MM.1S (cell line): ENCODE measurements at regions not wholly inside any gene's neighbourhood (a gene's known extent, or its start where the extent isn't known, plus 50 kb on each side); places are given as distances from the start of the nearest gene placed in this dataset.

Experiments used
- DNase-seq: peaks from one replicate; pipeline ENCODE4 v3.0.0-alpha.2; 2015
- H2AFZ ChIP-seq: fragments of 300-600 bp; sonication (generic); 2 replicates; pipeline ENCODE4 v1.6.0; 2016; ENCODE audit warnings: antibody characterized with exemption, low read length
- H3F3A ChIP-seq: fragments of 300-600 bp; sonication (generic); 2 replicates; pipeline ENCODE4 v1.6.1; 2016; ENCODE audit warnings: mild to moderate bottlenecking, antibody characterized with exemption, low read length, moderate library complexity, mixed read lengths; ENCODE audit not compliant: insufficient read depth
- H3K27ac ChIP-seq: fragments of 300-600 bp; sonication (generic); 2 replicates; pipeline ENCODE4 v1.5.1; 2016; ENCODE audit warnings: mild to moderate bottlenecking, low read length
- H3K27me3 ChIP-seq: fragments of 300-600 bp; sonication (generic); replicated peaks from 2 replicates; pipeline ENCODE4 v1.6.0; 2016; ENCODE audit warnings: low read length; ENCODE audit not compliant: insufficient read depth
- H3K36me3 ChIP-seq: fragments of 300-600 bp; sonication (generic); replicated peaks from 2 replicates; pipeline ENCODE4 v1.6.1; 2016; ENCODE audit warnings: mild to moderate bottlenecking, low read length, mixed read lengths; ENCODE audit not compliant: insufficient read depth
- H3K4me1 ChIP-seq: fragments of 300-600 bp; sonication (generic); 2 replicates; pipeline ENCODE4 v1.6.1; 2016; ENCODE audit warnings: low read length, mixed read lengths
- H3K4me2 ChIP-seq: fragments of 300-600 bp; sonication (generic); 2 replicates; pipeline ENCODE4 v1.6.0; 2016; ENCODE audit warnings: low read depth, low read length
- H3K4me3 ChIP-seq: fragments of 300-600 bp; sonication (generic); 2 replicates; pipeline ENCODE4 v1.5.1; 2016; ENCODE audit warnings: low read length, mixed read lengths
- H3K79me2 ChIP-seq: fragments of 300-600 bp; sonication (generic); 2 replicates; pipeline ENCODE4 v1.6.1; 2016; ENCODE audit warnings: mixed run types, low read length, mixed read lengths
- H3K9ac ChIP-seq: fragments of 300-600 bp; sonication (generic); 2 replicates; pipeline ENCODE4 v1.6.1; 2016; ENCODE audit warnings: low read length, mixed read lengths
- H3K9me2 ChIP-seq: fragments of 300-600 bp; sonication (generic); replicated peaks from 2 replicates; pipeline ENCODE4 v1.6.1; 2016; ENCODE audit warnings: mild to moderate bottlenecking, low read length, mixed read lengths; ENCODE audit not compliant: insufficient read depth
- H3K9me3 ChIP-seq: fragments of 300-600 bp; sonication (generic); replicated peaks from 2 replicates; pipeline ENCODE4 v1.6.1; 2016; ENCODE audit warnings: mild to moderate bottlenecking, low read length, mixed read lengths; ENCODE audit not compliant: insufficient read depth
- H4K20me1 ChIP-seq: fragments of 300-600 bp; sonication (generic); 2 replicates; pipeline ENCODE4 v1.6.1; 2016; ENCODE audit warnings: mild to moderate bottlenecking, low read length, moderate library complexity, mixed read lengths; ENCODE audit not compliant: insufficient read depth
- EZH2 ChIP-seq: fragments of 300-600 bp; sonication (generic); optimal IDR thresholded peaks from 2 replicates; pipeline ENCODE3; 2017; ENCODE audit warnings: low read depth, mild to moderate bottlenecking, antibody characterized with exemption, low read length, mixed read lengths
- EZH2phosphoT487 ChIP-seq: fragments of 300-600 bp; sonication (generic); IDR thresholded peaks from 2 replicates; pipeline ENCODE4 v1.6.1; 2018; ENCODE audit warnings: antibody characterized with exemption, low read length
- TF ChIP-seq, protein P1 (sequence below): fragments of 300-600 bp; sonication (generic); IDR thresholded peaks from 2 replicates; pipeline ENCODE4 v1.5.1; 2016; ENCODE audit warnings: antibody characterized with exemption, low read length, mixed read lengths

DNA sequence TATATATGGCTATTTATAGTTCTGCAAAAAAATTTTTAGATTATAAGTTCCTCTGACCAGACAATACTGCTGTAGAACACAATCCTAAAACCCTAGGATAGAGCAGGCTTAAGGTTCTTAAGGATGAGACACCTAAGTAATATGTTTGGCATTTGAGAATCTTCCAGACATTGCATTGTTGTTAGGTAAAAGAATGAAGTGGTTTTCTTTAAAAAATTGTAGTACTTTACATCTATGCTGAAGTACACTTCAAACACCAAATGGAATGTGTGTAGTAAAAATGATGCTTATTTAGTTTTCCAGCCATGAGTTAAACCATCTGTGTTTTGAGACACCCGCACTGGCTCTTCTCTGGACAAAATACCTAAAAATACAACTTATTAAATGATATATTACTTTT lies 857.7 kb downstream of the OTOL1 start:
- DNase-seq = no peak
- Histone ChIP-seq H3K9ac (no peak overlapping the region), H3K9me2 (0 out of 2 replicates have a peak, but pooled peaks cover 2% of the 10 kb centered on the region), H3K4me2 (no peak overlapping the region), H3K27me3 (no peaks in the 10 kb centered on the region), H3K4me1 (no peaks in the 10 kb centered on the region), H3K27ac (no peak overlapping the region), H3K9me3 (no peaks in the 10 kb centered on the region), H3K36me3 (no peaks in the 10 kb centered on the region), H4K20me1 (no peaks in the 10 kb centered on the region), H3F3A (no peaks in the 10 kb centered on the region), H2AFZ (no peak overlapping the region), H3K79me2 (no peaks in the 10 kb centered on the region), H3K4me3 (no peak overlapping the region)
- no peak for TF ChIP-seq EZH2phosphoT487
- TF ChIP-seq EZH2 = no peak
- TF ChIP-seq, protein P1, sequence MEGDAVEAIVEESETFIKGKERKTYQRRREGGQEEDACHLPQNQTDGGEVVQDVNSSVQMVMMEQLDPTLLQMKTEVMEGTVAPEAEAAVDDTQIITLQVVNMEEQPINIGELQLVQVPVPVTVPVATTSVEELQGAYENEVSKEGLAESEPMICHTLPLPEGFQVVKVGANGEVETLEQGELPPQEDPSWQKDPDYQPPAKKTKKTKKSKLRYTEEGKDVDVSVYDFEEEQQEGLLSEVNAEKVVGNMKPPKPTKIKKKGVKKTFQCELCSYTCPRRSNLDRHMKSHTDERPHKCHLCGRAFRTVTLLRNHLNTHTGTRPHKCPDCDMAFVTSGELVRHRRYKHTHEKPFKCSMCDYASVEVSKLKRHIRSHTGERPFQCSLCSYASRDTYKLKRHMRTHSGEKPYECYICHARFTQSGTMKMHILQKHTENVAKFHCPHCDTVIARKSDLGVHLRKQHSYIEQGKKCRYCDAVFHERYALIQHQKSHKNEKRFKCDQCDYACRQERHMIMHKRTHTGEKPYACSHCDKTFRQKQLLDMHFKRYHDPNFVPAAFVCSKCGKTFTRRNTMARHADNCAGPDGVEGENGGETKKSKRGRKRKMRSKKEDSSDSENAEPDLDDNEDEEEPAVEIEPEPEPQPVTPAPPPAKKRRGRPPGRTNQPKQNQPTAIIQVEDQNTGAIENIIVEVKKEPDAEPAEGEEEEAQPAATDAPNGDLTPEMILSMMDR = no peak

DNA sequence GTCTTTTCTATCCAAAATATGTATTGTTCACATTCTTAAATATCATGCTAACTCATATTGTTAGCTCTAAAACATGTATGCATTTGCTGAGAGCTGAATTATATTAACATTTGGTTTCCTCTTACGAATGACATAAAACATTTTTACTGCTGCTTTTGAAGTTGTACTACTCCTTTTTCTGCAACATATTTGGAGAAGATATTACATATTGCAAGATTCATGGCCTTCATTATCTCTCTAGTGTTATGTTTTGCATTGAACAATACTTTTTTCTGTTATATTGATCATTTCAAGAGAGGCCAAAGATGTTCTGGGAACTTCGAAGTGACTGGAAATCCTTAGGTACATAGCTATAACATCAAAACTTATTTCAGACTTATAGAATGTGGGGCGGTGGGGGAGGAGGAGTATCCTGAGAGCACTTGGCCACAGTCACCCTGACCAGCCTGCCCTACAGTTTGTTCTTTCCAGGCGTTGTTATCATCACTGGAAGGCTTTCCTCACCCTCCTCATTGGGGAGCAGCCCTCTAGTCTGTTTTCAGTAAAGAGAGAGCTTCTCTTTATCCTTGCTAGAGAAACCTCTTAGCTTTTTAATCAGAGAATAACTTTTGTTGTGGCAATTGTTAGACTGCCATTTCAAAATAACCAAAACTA lies 868.6 kb downstream of the OTOL1 start:
- Histone ChIP-seq H3K9me3 (no peaks in the 10 kb centered on the region), H2AFZ (no peak overlapping the region), H3K9me2 (no peaks in the 10 kb centered on the region), H3K79me2 (no peaks in the 10 kb centered on the region), H3K27me3 (no peaks in the 10 kb centered on the region), H4K20me1 (no peaks in the 10 kb centered on the region), H3K4me3 (no peak overlapping the region), H3F3A (no peaks in the 10 kb centered on the region), H3K4me2 (no peak overlapping the region), H3K27ac (no peak overlapping the region), H3K9ac (no peak overlapping the region), H3K36me3 (no peaks in the 10 kb centered on the region), H3K4me1 (no peaks in the 10 kb centered on the region)
- no peak for DNase-seq
- TF ChIP-seq EZH2phosphoT487 = no peak
- TF ChIP-seq, protein P1 = no peak
- no peak for TF ChIP-seq EZH2

DNA sequence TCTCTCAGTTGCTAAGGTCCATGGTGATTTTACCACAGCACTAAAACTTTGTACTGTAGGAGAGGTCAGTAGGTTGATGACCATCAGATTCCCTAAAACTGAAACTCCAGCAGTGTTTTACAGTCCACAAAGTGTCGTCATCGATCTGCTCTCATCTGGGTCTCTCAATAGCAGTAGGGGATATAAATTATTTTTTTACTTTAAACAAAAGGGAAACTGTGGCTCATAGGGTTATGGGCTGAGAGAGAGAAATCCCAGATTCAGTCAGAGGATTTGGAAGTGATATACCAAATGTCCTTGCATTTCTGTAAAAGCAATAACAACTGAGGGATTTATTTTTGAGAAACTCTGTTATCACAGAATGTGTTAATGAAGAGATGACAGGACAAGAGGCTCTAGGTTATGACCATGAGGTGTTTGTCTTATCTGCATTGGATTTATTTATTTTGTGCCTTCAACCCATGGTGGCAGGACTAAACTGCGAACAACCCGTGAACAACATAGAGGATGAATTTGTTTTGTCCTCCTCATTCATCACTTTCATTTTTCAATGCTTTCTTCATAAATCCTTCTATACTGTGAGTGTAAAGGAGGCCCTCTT lies 869.7 kb downstream of the OTOL1 start:
- TF ChIP-seq EZH2phosphoT487 = no peak
- no peak for TF ChIP-seq EZH2
- TF ChIP-seq, protein P1 = no peak
- H3K4me2 ChIP-seq = no peak overlapping the region
- no peak for DNase-seq
- H3F3A ChIP-seq = no peaks in the 10 kb centered on the region
- no peaks in the 10 kb centered on the region for H3K27me3 ChIP-seq
- no peak overlapping the region for H3K27ac ChIP-seq
- H3K4me3 ChIP-seq = no peak overlapping the region
- H3K9me3 ChIP-seq = no peaks in the 10 kb centered on the region
- no peaks in the 10 kb centered on the region for H3K36me3 ChIP-seq
- no peak overlapping the region for H2AFZ ChIP-seq
- H3K79me2 ChIP-seq = no peaks in the 10 kb centered on the region
- no peaks in the 10 kb centered on the region for H4K20me1 ChIP-seq
- H3K9me2 ChIP-seq = no peaks in the 10 kb centered on the region
- H3K9ac ChIP-seq = no peak overlapping the region
- H3K4me1 ChIP-seq = no peaks in the 10 kb centered on the region
